GM18868 (cell line): ENCODE measurements at regions not wholly inside any gene's neighbourhood (a gene's known extent, or its start where the extent isn't known, plus 50 kb on each side); places are given as distances from the start of the nearest gene placed in this dataset.
"Not testable (repeated sequence)": the region's sequence is repeated elsewhere in the genome, so short reads cannot be mapped to it uniquely, and the experiment has no call there.

ENCODE experiments used
- ATAC-seq: cut with Tn5 transposase; IDR thresholded peaks from one replicate; pipeline ENCODE4 v1.9.1; 2021; ENCODE audit warnings: mild to moderate bottlenecking, moderate library complexity; ENCODE audit not compliant: unreplicated experiment

DNA sequence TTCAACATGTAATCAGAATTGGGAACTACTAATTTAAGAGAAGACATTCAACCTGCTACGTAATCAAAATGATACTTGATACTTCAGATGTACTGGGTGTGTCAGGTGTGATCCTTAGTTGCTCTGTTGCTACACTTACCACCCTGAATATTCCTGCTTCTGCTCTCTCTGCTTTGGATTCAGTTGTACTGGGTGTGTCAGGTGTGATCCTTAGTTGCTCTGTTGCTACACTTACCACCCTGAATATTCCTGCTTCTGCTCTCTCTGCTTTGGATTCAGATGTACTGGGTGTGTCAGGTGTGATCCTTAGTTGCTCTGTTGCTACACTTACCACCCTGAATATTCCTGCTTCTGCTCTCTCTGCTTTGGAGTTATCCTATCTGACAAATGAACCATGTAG is 290.2 kb downstream of the RAB38 start:
- not testable (repeated sequence) for ATAC-seq

DNA sequence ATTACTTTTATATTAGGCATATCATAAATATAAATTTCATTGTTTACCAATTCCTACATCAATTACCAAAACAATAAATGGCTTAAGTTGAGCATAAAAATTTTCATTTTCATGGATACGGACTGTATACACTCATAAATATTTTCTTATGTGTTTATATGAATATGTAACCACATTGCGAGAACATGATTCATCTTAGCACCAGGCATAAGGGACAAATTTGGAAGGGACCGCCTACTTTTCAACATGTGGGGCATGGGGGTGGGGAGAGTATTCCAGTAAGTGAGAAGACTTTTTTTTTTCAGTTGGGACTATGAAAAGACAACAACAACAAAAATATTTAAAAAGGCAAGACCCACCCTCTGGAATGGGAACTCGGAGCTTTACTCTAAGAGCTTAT is 296.1 kb downstream of the RAB38 start:
- no peak for ATAC-seq

GRCh38 chr11:87878373-87878825 is 296.8 kb downstream of the RAB38 start:
- no peak for ATAC-seq

- ATAC-seq: no peak
Observed at GRCh38 chr11:87871056-87871455, 304.2 kb downstream of the RAB38 start.

DNA sequence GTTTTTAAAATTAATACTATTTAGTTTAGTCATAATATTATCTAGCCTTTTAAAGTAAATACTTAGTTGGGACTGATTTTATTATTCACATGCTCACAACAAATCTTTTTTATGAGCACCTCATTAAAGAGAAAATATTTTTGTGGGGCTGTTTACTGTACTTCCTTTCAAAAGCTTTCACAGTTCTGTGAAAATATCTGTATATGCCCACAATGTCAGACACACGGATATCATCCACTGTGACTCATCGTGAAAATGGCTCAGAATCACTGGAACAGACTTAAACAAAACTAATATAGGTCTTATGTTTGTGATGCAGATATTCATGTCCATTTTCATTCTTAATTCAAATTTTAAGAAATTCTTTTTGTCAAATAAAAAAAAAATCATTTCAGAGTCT is 305.2 kb downstream of the RAB38 start:
- ATAC-seq: no peak

GRCh38 chr11:87866951-87867350 is 308.3 kb downstream of the RAB38 start:
- no peak for ATAC-seq

DNA sequence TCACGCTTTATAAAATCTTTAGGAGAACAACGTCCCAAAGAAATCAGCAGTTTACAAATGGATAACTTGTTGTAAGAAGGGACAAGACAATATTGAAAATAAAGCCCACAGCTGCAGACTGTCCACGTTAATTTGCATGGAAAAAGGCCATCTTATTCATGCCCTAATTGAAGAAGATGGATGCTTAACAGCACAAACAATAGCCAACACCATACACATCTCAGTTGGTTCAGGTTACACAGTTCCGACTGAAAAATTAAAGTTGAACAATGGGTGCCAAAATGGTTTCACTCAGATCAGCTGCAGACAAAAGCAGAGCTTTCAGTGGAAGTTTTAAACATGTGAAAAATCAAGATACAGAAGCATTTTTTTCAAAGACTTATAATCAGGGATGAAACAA is 314.2 kb downstream of the RAB38 start:
- ATAC-seq: no peak

DNA sequence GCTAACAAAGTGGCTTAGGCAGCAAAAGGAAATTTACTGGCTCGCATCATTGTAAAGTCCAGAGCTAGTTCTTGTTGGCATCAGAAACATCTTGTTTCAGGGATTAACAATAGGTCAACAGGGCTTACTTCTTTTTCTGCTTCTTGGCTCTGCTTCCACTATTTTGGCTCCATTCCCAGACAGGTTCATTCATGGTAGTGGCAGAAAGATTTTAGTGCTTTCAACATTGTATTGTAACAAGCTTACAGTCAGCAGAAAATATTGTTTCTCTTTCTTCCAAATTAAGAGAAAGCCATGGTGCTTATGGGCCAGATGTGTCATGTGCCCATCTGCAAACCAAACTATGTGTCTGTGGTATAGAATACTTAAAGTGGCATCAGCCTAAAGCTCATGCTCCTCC is 315.6 kb downstream of the RAB38 start:
- no peak for ATAC-seq

- no peak for ATAC-seq
Observed at GRCh38 chr11:87851827-87852226, 323.4 kb downstream of the RAB38 start.

DNA sequence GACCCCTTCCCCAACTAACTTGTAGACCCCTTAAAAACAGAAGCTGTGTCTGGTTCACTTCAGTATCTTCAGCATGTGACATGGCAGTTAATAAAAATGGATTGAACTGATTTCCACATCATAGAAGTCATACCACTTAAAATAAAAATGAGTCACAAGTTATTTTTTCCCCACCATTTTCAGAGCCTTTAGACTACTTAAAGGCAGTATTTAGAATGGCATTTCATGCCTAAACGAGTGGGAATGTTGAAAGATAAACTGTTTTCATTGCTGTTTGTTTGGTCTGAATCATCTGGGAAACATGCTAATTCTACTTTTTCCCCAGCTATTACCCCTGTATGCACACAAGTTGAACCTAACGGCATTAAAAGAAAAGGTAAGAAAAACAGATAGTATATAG is 324.0 kb downstream of the RAB38 start:
- no peak for ATAC-seq

- no peak for ATAC-seq
Observed at GRCh38 chr11:87849216-87849615, 326.0 kb downstream of the RAB38 start.

DNA sequence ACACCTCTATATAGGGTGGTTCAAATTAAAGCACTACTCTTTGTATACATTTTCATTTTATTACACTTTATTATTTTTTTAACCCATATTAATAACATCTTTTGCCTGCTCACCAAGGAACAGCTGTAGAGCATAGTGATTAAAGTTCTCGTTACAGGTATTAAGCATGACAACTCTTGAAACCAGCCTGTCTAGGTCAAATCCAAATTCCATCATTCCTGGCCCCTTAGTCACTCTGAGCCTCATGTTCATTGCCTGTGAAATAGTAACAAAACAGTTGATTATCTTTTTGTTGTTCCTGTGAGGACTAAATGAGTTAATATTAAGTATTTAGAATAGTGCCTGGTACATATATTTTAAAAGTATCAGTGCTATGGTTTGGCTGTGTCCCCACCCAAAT is 334.5 kb downstream of the RAB38 start:
- no peak for ATAC-seq

GRCh38 chr11:87832211-87832610 is 343.0 kb downstream of the RAB38 start:
- no peak for ATAC-seq

- ATAC-seq: no peak
Observed at GRCh38 chr11:87820011-87820410, 355.2 kb downstream of the RAB38 start.

DNA sequence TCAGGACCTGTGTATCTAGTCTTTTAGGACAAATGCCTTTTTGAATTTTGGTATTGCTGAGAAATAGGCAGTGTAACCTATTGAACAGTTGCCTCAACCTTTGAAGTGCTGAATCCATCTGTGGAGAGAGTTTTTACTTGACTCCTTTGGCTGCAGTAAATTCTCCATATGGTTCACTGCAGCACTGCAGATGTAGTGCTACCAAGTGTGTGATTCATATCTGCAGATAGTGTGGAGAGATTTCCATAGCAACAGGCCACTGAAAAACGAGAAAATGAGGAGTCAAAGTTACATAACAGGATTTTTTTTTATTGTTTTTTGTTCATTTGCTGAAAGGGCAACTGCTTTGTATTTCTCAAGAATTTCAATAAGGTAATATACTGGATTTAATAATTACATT is 356.1 kb downstream of the RAB38 start:
- ATAC-seq: no peak

DNA sequence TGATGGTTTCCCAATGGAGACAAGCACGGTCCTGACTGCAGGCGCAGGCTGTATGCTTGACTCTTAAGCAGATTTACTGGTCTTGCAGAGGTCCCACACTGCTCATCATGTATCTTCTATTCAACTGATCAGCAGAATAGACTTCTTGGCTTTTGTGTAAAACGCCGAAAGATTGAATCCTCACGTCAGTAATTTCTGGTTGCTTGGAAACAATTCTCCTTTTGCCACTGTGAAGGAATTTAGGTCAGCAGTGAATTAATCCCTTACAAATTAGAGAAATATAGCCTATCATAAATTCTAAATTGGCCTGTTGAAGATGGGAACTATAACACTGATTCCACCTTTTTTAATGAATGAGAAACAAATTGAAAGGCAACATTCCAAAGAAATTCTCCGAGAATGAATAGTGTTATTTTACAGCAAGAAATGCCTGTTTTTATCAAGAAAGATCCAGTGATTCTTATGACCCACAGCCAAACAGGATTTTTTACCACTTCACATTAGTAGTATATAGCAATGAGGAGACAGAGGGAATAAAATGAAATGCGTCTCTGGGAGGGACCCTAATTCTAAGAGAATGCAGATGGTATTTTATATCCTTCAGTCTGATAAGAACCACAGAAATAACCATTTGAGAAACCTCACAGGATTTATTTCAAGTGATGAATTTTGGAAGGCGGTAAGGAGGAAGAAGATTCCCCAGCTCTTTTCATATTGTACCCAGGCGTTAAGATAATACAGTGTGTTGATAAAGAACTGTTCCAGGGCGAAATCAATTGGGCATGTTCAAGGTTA is 362.5 kb downstream of the RAB38 start:
- ATAC-seq: no peak

- ATAC-seq: no peak
Observed at GRCh38 chr11:87810486-87810885, 364.8 kb downstream of the RAB38 start.

DNA sequence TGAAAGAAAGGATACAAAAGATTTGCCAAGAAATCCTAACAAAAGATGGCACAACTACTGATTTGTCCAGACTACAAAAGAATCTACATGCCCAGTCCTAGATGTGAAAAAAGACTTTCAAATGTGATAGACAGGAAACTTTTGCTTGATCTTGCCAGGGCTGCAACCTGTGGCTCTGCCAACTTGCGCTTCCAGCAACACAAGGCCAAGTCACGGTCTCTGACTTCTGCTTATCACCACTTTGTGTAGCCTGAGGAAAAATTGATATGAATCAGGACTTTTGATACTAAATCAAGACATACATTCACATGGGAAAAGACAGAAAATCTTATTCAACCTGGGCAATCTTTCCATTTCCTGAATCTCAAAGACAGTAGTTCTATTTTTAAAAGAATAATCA is 366.0 kb downstream of the RAB38 start:
- ATAC-seq: no peak

GRCh38 chr11:87804176-87804575 is 371.1 kb downstream of the RAB38 start:
- no peak for ATAC-seq

DNA sequence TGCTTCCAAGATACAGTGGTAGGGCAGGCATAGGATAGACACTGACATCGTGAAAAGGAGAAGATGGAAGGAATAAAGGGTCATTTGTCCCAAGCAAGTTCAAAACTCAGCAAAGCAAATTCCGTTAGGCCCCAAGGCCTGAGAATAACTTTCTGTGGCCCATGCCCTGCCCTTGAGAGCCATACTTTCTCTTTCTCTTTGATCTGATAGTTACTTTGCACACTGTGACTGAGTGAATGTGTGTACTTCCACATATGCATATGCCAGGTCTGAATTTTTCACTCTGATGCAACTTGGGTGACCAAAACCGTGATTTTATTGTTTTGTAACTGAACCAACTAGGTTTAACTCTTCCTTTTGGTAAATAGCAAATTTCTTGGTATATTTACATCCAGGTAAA is 371.5 kb downstream of the RAB38 start:
- ATAC-seq: no peak

- not testable (repeated sequence) for ATAC-seq
Observed at GRCh38 chr11:87784862-87785261, 390.4 kb downstream of the RAB38 start.

GRCh38 chr11:87780068-87780413 is 395.2 kb downstream of the RAB38 start:
- no peak for ATAC-seq
